ENCODE measurements at regions not wholly inside any gene's neighbourhood (a gene's known extent, or its start where the extent isn't known, plus 50 kb on each side); places are given as distances from the start of the nearest gene placed in this dataset.
"Not testable (repeated sequence)": the region's sequence is repeated elsewhere in the genome, so short reads cannot be mapped to it uniquely, and the experiment has no call there.

DNA sequence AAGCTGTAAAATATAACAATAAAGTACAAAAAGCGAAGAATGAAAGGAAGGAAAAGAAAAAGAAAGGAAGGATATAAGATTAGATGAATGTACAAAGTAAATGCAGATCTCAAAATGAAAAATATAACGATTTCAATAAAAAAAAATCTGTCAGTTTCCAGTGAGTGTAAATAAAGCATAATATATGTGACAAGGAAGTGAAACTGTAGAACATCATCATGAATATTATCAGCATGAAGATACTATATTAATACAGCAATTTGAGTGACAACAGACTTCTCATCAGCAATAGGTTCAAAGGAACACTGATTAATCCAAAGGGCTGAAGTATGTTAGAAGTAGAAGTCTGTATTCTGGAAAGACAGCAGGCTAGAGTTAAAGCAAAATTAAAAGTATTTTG, 659.5 kb upstream of the MBL2 start:
- no peak for DNase-seq (ENCODE audit: low spot score)

DNA sequence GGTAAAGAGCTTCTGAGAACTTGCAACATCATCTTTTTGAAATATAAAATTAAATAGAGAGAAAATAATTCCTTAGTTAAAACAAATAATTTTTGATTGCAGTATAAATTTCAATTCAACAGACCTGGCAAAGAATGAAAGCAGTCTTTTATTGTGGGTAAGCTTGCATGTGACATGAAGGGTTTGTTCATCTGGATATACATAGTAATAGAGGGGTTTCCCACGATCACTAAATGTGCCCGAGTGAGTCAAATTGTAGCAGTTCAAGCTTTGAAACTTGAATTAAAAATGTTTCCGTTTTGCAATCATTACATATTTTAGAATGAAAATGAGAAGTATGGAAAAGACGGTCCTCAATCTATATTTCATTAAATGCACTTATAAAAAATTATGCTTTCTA, 658.4 kb upstream of the MBL2 start:
- DNase-seq (ENCODE audit: low spot score): no peak

DNA sequence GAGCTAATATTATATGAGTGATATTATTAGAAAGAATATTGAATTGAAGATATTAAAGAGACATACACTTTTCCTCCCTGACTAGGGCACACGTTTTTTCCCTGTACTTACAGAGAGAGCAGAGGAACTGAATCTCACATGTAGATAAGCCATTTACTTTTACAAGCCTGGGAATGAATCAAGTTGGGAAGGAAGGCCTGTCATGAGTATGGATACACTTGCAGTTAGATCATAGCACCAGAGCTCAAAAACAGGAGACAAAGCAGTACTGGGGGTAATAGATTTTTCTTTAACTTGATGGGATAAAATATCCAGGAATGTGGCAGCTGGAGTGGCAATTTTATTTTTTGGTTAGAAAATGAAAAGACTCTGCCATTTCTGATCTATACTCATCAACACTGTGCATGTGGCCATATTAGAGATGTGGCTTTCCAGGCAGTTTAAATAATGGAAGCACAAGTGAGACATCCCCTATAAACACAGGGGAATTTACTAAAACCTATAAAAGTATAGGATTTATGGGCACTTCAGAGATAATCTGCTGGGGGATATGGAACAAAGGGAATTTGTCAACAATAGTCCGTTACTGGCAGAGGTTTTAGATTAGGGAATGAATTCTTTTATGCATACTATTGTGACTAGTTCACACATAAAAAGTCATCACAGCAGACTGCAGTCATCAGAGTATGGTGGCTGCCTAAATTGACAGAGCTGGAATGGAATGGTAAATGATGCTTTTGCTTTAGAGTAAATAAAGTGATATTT, 657.7 kb upstream of the MBL2 start:
- DNase-seq (ENCODE audit: low spot score): no peak

DNA sequence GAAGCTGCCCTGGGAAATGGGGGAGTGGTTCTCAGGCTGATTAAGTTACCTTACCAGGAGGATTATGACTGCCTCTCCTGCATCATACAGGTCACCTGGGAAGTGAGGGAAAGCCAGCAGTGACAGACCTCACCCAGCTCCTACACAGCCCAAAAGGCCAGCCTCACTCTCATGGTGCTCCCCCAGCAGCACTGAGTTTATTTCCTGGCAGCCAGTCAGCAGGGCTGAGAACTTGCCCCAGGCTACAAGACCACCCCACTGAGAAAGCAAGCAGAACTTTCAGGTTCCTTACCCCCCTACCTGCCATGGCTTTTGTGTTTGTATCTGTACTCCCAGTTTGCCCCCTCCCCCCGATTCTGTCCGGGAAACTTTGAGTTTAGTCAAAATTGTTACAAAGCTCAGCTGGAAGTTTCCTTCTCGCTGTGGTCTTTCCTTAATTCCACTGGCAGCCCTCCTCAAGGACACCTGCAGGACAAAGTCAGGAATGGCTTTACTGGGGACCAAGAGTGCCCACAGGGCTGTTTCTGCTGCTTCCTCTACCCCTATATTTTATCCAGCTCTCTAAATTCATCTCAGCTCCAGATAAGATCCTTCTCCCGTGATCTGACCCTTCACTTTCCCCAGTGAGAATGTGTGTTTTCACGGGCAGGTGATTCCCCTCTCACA, 649.8 kb upstream of the MBL2 start:
- DNase-seq (ENCODE audit: low spot score): no peak

DNA sequence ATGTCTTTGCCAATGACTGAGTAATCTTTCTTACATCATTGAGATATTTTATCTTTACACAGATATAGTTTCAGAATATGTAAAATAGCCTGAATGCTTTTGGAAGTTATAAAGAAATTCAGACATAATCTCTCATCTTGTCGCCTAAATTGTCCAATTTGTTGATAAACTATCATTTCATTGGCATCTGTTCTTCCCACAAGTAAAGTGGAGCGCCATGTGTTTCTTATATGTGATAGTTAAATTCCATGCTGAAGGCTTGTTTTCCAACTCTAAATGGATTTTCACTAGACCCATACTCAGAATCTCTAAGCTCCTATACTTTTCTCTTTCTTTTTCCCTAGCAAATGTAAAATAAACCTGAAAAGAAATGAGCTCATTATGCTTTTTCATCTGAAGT, 640.1 kb upstream of the MBL2 start:
- no peak for DNase-seq (ENCODE audit: low spot score)

DNA sequence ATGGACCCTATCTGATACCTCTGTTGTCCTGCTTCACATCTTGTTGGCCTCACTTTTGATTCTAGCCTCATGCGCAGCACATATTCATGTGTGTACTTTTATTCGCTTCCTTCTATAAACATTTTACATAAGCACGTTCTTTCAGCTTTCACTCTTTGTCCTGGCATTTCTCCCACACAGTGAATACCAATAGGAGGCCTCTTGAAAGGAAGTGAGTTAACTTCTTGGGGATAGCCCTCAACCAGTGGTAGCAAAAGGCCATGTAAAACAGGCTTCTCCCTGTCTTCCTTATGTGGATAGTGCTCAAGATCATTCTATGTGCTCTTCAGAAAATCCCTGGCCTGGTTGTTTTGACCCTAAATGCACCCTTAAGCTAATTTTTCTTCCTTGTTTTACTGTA, 633.9 kb upstream of the MBL2 start:
- DNase-seq (ENCODE audit: low spot score): no peak

DNA sequence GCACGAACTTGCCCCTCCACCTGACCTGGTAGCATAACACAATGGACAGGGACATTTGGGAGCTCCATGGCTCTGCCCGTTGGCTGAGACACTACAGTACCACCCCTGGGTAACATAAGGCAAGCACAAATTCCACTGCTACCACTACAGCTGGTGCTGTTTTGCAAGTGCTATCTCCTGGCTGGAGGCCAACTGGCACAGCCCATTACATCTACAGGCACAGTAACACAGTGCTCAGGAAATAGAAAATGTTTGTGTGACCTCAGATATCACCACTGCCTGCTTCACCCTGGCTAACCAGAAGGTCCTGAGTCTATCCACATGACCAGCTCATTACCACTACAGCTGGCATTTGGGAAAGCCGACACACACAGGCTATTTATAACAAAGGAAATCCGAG, 631.1 kb upstream of the MBL2 start:
- peak; percentile 56 for DNase-seq (ENCODE audit: low spot score)

DNA sequence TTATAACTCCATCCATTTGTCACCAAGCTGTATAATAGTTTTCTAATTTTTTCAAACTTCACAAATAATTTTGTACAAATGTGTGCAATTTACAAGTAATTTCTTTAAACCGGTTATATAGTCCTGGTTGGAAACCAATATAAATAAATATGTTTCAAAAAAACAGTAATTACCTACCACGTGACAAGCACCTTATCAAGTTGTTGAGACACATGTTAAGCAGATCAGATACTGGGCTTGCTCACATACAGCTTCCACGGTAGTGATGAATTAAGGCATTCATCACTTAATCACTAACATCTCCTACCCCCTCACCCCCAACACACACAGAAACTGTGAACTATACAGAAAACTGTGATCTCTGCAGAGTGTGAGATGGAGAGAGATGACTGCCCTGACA, 630.0 kb upstream of the MBL2 start:
- no peak for DNase-seq (ENCODE audit: low spot score)

DNA sequence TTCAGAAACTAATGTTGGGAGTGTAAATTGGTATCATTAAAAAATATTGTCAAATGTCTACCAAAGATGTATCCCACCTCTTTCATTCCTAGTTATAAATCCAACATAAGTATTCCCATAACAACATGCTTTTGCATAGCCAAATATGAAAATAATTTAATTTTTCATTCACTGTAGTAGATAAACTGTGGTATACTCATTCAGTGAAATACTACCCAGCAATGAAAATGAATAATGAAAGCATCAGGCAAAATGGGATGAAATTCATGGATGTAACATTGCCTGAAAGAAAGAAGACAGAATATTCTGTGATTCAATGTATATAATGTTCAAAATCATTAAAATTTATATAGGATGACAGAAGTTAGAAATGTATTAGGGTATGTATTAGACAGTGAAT, 629.0 kb upstream of the MBL2 start:
- DNase-seq (ENCODE audit: low spot score): no peak

DNA sequence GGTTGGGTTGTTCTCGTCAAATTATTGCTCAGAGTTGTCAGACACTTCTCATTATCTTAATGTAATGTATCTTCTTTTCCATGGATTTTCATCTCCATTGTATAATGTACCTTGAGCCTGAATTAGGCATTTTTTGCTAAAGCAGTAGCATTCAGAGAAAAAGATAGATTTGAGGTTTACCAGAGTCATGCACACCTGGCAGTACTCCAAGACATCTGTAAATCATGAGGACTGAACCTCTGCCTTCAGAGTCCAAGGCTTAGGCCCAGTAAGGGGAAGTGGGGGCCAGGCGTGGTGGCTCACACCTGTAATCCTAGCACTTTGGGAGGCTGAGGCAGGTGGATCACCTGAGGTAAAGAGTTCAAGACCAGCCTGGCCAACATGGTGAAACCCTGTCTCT, 624.3 kb upstream of the MBL2 start:
- no peak for DNase-seq (ENCODE audit: low spot score)

DNA sequence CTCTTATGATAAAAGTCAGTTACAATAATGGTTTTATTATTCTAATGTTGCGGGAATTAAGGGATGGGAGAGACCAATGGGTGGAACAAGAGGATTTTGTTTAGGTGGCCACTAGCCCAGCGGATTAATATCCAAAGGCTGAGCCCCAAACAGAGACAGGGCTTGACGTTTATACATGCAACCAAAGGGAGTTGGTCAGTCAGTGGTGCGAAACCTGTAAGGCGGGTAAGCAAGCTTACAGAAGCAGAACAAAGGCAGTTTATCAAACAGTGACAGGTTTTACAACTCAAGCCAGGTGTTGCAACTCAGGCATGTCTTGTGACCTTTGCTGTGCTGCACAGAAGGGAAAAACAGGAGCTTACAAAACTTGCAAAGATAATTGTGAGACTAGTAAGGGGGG, 622.9 kb upstream of the MBL2 start:
- DNase-seq (ENCODE audit: low spot score): no peak

DNA sequence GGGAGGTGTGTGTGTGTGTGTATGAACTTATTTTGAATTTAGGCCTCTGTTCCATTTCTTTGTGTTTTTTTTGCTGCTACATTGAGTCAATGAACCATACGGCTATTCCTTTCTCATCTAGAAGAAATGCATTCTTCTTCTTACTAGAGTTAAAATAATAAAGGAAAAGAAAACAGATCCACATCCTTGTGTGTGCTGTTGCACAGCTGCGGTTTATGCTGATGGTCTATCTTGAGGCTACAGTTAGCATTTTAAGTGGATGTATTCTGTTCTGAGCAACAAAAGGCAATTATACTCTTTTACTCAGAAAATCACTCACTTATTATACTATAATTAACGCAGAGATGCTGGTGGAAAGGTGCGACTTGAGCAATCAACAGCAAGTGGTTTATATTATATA, 615.0 kb upstream of the MBL2 start:
- DNase-seq (ENCODE audit: low spot score): no peak

DNA sequence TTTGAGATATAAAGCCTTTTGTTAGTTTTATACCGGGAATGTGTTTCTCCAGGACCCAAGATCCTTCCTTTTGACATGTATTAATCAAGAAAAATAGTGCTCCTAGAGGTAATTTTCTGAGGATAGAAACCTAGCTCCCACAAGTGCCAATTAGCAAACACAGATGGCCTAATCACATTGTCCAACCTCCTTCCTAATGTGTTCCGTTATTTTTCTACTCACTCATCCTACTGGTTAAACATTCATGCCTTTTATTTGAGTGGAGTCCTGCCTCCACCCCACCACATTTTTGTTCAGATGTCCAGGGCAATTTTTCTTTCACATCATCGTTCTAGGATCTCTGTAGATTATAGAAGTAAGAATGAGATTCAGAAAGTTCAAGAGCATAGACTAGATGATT, 610.0 kb upstream of the MBL2 start:
- no peak for DNase-seq (ENCODE audit: low spot score)

DNA sequence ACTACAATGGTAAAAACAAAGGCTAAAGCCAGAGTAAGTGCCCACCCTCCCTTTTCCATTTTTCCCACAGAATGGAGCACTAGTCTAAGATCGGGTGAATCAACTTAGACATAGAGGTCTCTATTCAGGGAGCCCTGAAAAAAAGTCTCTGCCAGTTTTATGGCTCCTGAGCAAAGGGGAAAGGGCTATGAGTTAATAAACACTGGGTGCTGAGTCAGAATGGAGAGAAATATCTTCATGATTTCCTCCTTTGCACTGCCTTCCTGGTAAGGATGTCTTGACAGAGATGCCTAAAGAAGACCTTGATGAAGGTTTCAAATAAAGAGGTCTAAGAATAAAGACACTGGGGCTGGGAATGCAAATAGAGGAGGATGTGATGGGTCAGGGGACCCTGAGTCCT, 607.4 kb upstream of the MBL2 start:
- DNase-seq (ENCODE audit: low spot score): peak; percentile 33

DNA sequence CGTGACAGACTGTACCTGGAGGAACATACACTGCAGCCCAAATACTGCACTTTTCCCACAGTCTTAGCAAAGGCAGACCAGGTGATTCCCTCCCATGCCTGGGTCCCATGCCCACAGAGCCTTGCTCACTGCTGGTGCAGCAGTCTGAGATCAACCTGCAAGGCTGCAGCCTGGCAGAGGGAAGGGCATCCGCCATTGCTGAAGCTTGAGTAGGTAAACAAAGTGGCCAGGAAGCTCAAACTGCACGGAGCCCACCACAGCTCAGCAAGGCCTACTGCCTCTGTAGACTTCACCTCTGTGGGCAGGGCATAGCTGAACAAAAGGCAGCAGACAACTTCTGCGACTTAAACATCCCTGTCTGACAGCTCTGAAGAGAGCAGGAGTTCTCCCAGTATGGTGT, 597.8 kb upstream of the MBL2 start:
- no peak for DNase-seq (ENCODE audit: low spot score)

DNA sequence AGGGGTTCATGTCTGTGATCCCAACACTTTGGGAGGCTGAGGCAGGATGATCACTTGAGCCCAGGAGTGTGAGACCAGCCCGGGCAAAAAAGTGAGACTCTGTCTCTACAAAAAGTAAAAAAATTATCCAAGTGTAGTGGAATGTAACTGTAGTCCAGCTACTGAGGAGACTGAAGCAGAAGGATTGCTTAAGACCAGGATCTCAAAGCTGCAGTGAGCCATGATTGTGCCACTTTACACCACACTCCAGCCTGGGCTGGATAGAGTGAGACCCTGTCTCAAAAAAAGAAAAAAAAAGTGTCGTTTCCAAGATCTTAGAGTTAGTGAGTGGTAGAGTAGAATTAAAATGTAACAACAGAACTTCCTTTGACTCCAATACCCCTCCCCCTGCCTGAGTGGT, 589.4 kb upstream of the MBL2 start:
- DNase-seq (ENCODE audit: low spot score): no peak

DNA sequence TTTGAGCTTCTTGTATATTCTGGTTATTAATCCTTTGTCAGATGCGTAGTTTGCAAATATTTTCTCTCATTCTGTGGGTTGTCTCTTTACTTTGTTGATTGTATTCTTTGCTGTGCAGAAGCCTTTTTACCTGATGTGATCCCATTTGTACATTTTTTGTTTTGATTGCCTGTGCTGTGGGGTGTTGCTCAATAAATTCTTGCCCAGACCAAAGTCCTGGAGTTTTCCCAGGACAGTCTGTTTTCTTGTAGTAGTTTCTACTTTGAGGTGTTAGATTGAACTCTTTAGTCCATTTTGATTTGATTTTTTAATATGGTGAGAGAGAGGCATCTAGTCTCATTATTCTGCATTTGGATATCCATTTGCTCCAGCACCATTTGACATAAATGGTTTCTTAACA, 588.7 kb upstream of the MBL2 start:
- no peak for DNase-seq (ENCODE audit: low spot score)

DNA sequence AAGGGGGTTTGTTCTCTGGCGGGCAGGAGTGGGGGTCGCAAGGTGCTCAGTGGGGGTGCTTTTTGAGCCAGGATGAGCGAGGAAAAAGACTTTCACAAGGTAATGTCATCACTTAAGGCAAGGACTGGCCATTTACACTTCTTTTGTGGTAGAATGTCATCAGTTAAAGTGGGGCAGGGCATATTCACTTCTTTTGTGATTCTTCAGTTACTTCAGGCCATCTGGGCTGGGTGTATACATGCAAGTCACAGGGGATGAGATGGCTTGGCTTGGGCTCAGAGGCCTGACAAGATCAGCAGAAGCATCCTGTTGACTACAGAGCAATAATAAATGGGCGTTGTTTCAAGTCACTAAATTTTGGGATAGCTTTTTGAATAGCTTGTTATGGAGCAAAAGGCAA, 586.4 kb upstream of the MBL2 start:
- not testable (repeated sequence) for DNase-seq (ENCODE audit: low spot score)

DNA sequence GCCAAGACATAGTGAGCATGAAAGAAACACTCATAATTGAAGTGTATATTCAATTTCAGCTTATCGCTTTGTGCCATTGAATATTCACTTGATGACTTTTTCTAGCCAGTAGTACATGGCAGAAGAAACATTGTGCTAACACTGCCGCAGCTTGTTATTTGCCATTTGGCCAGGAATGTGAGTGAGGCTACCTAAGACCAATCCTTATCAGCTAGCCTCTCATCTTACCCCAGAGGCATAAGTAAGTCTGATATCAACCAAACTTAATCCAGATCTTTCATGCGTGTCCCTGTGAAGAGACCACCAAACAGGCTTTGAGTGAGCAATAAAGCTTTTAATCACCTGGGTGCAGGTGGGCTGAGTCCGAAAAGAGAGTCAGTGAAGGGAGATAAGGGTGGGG, 586.0 kb upstream of the MBL2 start:
- no peak for DNase-seq (ENCODE audit: low spot score)

DNA sequence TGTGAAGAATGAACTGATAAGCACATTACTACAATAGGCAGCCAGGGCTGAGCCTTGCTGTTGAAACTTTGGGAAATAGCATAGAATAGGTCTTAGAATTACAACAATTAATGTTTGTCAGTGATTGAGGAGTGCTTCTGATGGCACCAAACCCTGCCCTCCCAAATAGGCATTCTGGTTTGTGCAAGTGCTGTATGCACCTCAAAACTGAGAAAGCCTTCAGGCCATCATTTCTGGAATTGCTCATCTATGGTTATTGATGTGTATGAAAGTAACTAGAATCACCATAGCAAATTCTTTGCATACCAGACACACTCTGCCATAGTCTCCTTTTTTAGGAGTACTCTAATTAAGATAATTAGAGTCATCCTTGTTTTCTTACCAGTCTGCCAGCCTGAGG, 585.0 kb upstream of the MBL2 start:
- no peak for DNase-seq (ENCODE audit: low spot score)

DNA sequence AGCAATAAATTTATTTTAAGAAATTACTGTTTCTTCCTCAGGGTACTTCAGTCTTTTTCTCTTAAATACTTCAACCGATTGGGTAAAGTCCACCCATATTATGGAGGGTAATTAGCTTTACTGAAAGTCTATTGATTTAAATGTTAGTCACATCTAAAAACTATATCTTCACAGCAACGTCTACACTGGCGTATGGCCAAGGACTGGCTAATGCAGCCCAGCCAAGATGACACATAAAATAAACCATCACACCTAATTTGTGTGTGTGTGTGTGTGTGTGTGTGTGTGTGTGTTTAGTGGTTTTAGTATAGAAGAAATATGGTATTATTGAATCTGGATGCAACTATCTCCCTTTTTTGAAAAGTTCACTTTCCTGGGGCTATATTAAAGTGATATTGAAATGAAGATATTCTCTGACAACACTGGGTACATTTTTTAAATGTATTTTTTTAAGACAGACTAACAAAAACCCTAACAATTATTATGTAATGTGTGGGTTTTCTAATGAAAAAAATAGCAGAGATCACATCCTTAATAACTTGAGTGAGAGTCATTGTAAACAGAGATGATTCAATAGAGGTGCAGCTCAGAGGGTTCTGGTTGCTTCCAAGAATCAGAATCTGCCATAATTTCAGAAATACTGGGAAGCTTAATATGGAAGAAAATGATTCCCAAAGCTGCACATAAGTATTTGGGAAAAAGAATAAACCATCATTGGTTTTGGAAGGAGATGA, 584.2 kb upstream of the MBL2 start:
- DNase-seq (ENCODE audit: low spot score): no peak

DNA sequence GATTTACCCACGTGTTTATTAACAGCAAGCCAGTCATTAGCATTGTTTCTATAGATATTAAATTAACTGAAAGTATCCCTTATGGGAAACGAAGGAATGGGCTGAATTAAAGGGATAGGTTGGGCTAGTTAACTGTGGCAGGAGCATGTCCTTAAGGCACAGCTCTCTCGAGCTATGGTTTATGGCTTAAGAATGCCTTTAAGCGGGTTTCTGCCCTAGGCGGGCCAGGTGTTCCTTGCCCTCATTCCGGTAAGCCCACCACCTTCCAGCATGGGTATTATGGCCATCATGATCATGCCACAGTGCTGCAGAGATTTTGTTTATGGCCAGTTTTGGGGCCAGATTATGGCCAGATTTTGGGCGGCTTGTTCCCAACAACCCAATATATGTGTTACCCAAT, 569.9 kb upstream of the MBL2 start:
- not testable (repeated sequence) for DNase-seq (ENCODE audit: low spot score)

DNA sequence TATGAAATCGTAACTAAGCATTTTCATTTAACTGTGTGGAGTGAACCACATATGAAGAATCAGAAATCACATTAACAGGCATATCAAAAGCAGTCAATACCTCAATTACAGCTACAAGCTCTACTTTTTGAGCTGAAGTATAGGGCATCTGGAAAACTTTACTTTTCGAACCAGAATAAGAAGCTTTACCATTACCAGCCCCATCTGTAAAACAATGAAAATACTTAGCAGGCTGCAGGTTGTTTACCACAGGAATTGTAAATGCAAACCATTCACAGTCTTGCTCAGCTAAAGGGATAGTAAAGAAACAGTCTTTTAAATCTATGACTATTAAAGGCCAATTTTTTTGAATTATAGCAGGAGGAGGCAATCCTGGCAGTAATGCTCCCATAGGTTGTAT, 565.6 kb upstream of the MBL2 start:
- not testable (repeated sequence) for DNase-seq (ENCODE audit: low spot score)

All from D341Med (cell line).